GM12878 (cell line): ENCODE measurements at regions not wholly inside any gene's neighbourhood (a gene's known extent, or its start where the extent isn't known, plus 50 kb on each side); places are given as distances from the start of the nearest gene placed in this dataset.

Experiments
- ATAC-seq: fragments of 200-7000 bp; cut with Tn5 transposase; 3 replicates; pipeline ENCODE4 v1.9.1; 2020; ENCODE audit warnings: mild to moderate bottlenecking, moderate library complexity
- BruUV-seq: library from RNA; stranded (reverse); fragments of 400-500 nt; replicated peaks from 2 replicates; lab custom pipeline; 2021; lab: Mats Ljungman, UMichigan
- CTCF ChIA-PET: fragments of 300-600 bp; sonication (Branson Sonifier 250); formaldehyde crosslinking; extraction: SDS; loops from one replicate; lab custom pipeline; 2021; ENCODE audit warnings: inconsistent platforms; lab: Yijun Ruan, JAX
- POLR2A ChIA-PET: fragments of 350-600 bp; formaldehyde crosslinking; extraction: SDS; loops from one replicate; lab custom pipeline; 2021; ENCODE audit warnings: inconsistent platforms; lab: Charles Lee
- RAD21 ChIA-PET: fragments of 300-600 bp; sonication (Branson Sonifier 250); formaldehyde crosslinking; loops from one replicate; lab custom pipeline; 2023; ENCODE audit warnings: antibody characterized with exemption; ENCODE audit not compliant: unreplicated experiment; lab: Charles Lee
- SMC1A ChIA-PET: fragments of 300-600 bp; sonication (Branson Sonifier 250); formaldehyde crosslinking; loops from one replicate; lab custom pipeline; 2023; ENCODE audit not compliant: unreplicated experiment, uncharacterized antibody; lab: Charles Lee
- DNase-seq: peaks from one replicate; pipeline ENCODE4 v3.0.0-alpha.2; 2011; ENCODE audit warnings: low read depth, low spot score
- FAIRE-seq: peaks from 3 replicates; lab custom pipeline; 2011; peaks lifted over from hg19 to GRCh38; lab: Jason Lieb, UNC
- H2AFZ ChIP-seq: 2 replicates; pipeline ENCODE4 v1.6.0; 2011; ENCODE audit warnings: low read depth, low read length, control low read depth; ENCODE audit not compliant: control insufficient read depth
- H3K27ac ChIP-seq: 2 replicates; pipeline ENCODE4 v1.5.1; 2011; ENCODE audit warnings: control low read depth; ENCODE audit not compliant: control insufficient read depth, insufficient read depth
- H3K27me3 ChIP-seq, 2 experiments: replicated peaks in 1 of 2; 2 replicates each; pipeline versions ENCODE4 v1.6.0 to v1.6.1; 2011; ENCODE audit warnings: low read length in 1 of 2; ENCODE audit not compliant: control insufficient read depth in 2 of 2, insufficient read depth in 2 of 2
- H3K36me3 ChIP-seq, 2 experiments: 2 replicates each; pipeline ENCODE4 v1.5.1; 2011; ENCODE audit warnings: low read length in 1 of 2; ENCODE audit not compliant: control insufficient read depth in 2 of 2, insufficient read depth in 2 of 2
- H3K4me1 ChIP-seq: 2 replicates; pipeline ENCODE4 v1.6.1; 2011; ENCODE audit warnings: mild to moderate bottlenecking, low read length, moderate library complexity, mixed read lengths; ENCODE audit not compliant: control insufficient read depth, insufficient read depth
- H3K4me2 ChIP-seq: 2 replicates; pipeline ENCODE4 v1.6.0; 2011; ENCODE audit warnings: control low read depth; ENCODE audit not compliant: control insufficient read depth, insufficient read depth
- H3K4me3 ChIP-seq: fragments of 200-600 bp; sonication (generic); 2 replicates; pipeline ENCODE4 v1.5.1; 2016
- H3K79me2 ChIP-seq: 2 replicates; pipeline ENCODE4 v1.6.0; 2011; ENCODE audit warnings: low read length; ENCODE audit not compliant: control insufficient read depth, insufficient read depth
- H3K9ac ChIP-seq: 2 replicates; pipeline ENCODE4 v1.8.0; 2011; ENCODE audit warnings: low read length, control low read depth, mixed read lengths; ENCODE audit not compliant: control insufficient read depth, insufficient read depth
- H3K9me3 ChIP-seq: replicated peaks from 3 replicates; pipeline ENCODE4 v1.5.1; 2011; ENCODE audit warnings: mild to moderate bottlenecking, low read length; ENCODE audit not compliant: control insufficient read depth, insufficient read depth
- H4K20me1 ChIP-seq: 2 replicates; pipeline ENCODE4 v1.6.0; 2011; ENCODE audit not compliant: control insufficient read depth, insufficient read depth
- BCL11A ChIP-seq: IDR thresholded peaks from 2 replicates; pipeline ENCODE4 v1.6.1; 2011; ENCODE audit warnings: low read depth, low read length
- E2F4 ChIP-seq: IDR thresholded peaks from 2 replicates; pipeline ENCODE4 v1.6.1; 2012; ENCODE audit warnings: low read depth, low read length, improper control_type of control experiment
- HCFC1 ChIP-seq: fragments of 150-350 bp; IDR thresholded peaks from 2 replicates; pipeline ENCODE4 v1.6.1; 2014; ENCODE audit warnings: low read length
- KDM1A ChIP-seq: fragments of 200-600 bp; sonication (generic); IDR thresholded peaks from 2 replicates; pipeline ENCODE4 v1.6.1; 2016; ENCODE audit warnings: borderline replicate concordance
- MYB ChIP-seq: fragments of 150-350 bp; IDR thresholded peaks from 2 replicates; pipeline ENCODE4 v1.6.1; 2014; ENCODE audit warnings: mild to moderate bottlenecking, low read depth, low read length, borderline replicate concordance
- MYC ChIP-seq: IDR thresholded peaks from 2 replicates; pipeline ENCODE4 v1.6.1; 2011; ENCODE audit warnings: mild to moderate bottlenecking, low read length, moderate library complexity, inconsistent platforms; ENCODE audit not compliant: insufficient read depth, insufficient replicate concordance, insufficient read length, severe bottlenecking
- NFXL1 ChIP-seq: fragments of 450-650 bp; IDR thresholded peaks from 2 replicates; pipeline ENCODE4 v1.6.1; 2017; ENCODE audit warnings: antibody characterized with exemption, mild to moderate bottlenecking, borderline replicate concordance
- NFYA ChIP-seq: IDR thresholded peaks from 2 replicates; pipeline ENCODE4 v1.6.1; 2011; ENCODE audit warnings: low read depth, mild to moderate bottlenecking, low read length, improper control_type of control experiment, borderline replicate concordance
- NR2F1 ChIP-seq: fragments of 450-650 bp; conservative IDR thresholded peaks from 2 replicates; pipeline ENCODE4 v1.6.1; 2017; ENCODE audit warnings: mild to moderate bottlenecking
- NRF1 ChIP-seq: conservative IDR thresholded peaks from 2 replicates; pipeline ENCODE4 v1.6.1; 2011; ENCODE audit warnings: mild to moderate bottlenecking, low read depth, low read length, improper control_type of control experiment
- PAX8 ChIP-seq: fragments of 450-650 bp; IDR thresholded peaks from 2 replicates; pipeline ENCODE4 v1.6.1; 2017; ENCODE audit warnings: mild to moderate bottlenecking, moderate library complexity
- POLR2AphosphoS2 ChIP-seq: IDR thresholded peaks from 2 replicates; pipeline ENCODE4 v1.6.1; 2011; ENCODE audit warnings: low read depth, mild to moderate bottlenecking, low read length, improper control_type of control experiment, moderate library complexity
- PRDM15 ChIP-seq: fragments of 450-650 bp; formaldehyde crosslinking; IDR thresholded peaks from 2 replicates; pipeline ENCODE4 v1.4.0; 2020; ENCODE audit warnings: mild to moderate bottlenecking, moderate library complexity
- RB1 ChIP-seq: fragments of 450-650 bp; formaldehyde crosslinking; IDR thresholded peaks from 2 replicates; pipeline ENCODE4 v1.6.1; 2017; ENCODE audit warnings: mild to moderate bottlenecking, borderline replicate concordance
- SKIL ChIP-seq: fragments of 450-650 bp; IDR thresholded peaks from 2 replicates; pipeline ENCODE4 v1.6.1; 2017; ENCODE audit warnings: mild to moderate bottlenecking, low read depth, inconsistent platforms; ENCODE audit not compliant: poor library complexity, severe bottlenecking
- SPI1 ChIP-seq: IDR thresholded peaks from 2 replicates; pipeline ENCODE4 v1.6.1; 2011; ENCODE audit warnings: low read depth, mild to moderate bottlenecking, low read length, moderate library complexity, borderline replicate concordance; ENCODE audit not compliant: insufficient read depth
- WGBS: methylation state at CpG from one replicate; pipeline ENCODE4 v1.1.6; 2016; ENCODE audit warnings: low lambda C conversion rate; ENCODE audit not compliant: insufficient replicate concordance, insufficient coverage; ENCODE audit errors: missing lambda C conversion rate; 5-methylcytosine and 5-hydroxymethylcytosine counted together
- in situ Hi-C: fragments of 300-500 bp; cut with MboI; formaldehyde crosslinking; loops from 9 replicates; pipeline ENCODE4 v1.14.3; 2018; ENCODE audit warnings: mixed read lengths
- intact Hi-C: fragments of 100-400 bp; cut with micrococcal nuclease; formaldehyde crosslinking; loops from one replicate; pipeline ENCODE4 v1.14.2; 2022; ENCODE audit not compliant: unreplicated experiment

GRCh38 chr4:72670521-72670920, 101.5 kb upstream of the ADAMTS3 start:
- in situ Hi-C loops (loop anchor here (10.0 kb wide), 1 partner anchor 56 kb away; no protein-coding TSS in a partner anchor), intact Hi-C loops (no loop called here)
- H3K4me1 ChIP-seq = no peaks in the 10 kb centered on the region
- ATAC-seq (no peak), DNase-seq (no peak), FAIRE-seq (no peak)
- H3K4me2 ChIP-seq = no peak overlapping the region
- no TSS peak for BruUV-seq
- no peaks in the 10 kb centered on the region for H3K9me3 ChIP-seq
- no peak overlapping the region for H3K9ac ChIP-seq
- no peaks in the 10 kb centered on the region for H4K20me1 ChIP-seq
- no peaks in the 10 kb centered on the region for H3K36me3 ChIP-seq
- TF ChIP-seq HCFC1 = no peak
- no peak for TF ChIP-seq MYB
- no peak for TF ChIP-seq MYC
- TF ChIP-seq KDM1A = no peak
- TF ChIP-seq PAX8 = no peak
- TF ChIP-seq NR2F1 = no peak
- TF ChIP-seq PRDM15 (CRISPR knock-in tag) = no peak
- TF ChIP-seq BCL11A = no peak
- TF ChIP-seq NFXL1 = no peak
- no peak for TF ChIP-seq SKIL
- TF ChIP-seq NFYA = no peak
- TF ChIP-seq RB1 = no peak
- TF ChIP-seq POLR2AphosphoS2 = no peak
- no peak for TF ChIP-seq SPI1
- no peak for TF ChIP-seq NRF1
- TF ChIP-seq E2F4 = no peak
- RAD21 ChIA-PET = no interaction called here
- SMC1A ChIA-PET = no interaction called here
- no peak overlapping the region for H3K4me3 ChIP-seq
- no peaks in the 10 kb centered on the region for H3K27me3 ChIP-seq
- 51% methylated on average over 4 of the region's 4 CpGs for WGBS
- CTCF ChIA-PET = no interaction called here
- POLR2A ChIA-PET = no interaction called here
- H3K79me2 ChIP-seq = no peaks in the 10 kb centered on the region
- H2AFZ ChIP-seq = no peak overlapping the region
- no peak overlapping the region for H3K27ac ChIP-seq
